ENCODE measurements at regions not wholly inside any gene's neighbourhood (a gene's known extent, or its start where the extent isn't known, plus 50 kb on each side); places are given as distances from the start of the nearest gene placed in this dataset.

GRCh38 chr9:75739884-75740611, 150.4 kb upstream of the PCSK5 start:
- intact Hi-C loops (cut with micrococcal nuclease; ENCODE audit: unreplicated experiment): no loop called here
- H3K4me1 ChIP-seq: no peaks in the 10 kb centered on the region
- H3K4me1 Mint-ChIP-seq (ENCODE audit: low read depth, unreplicated experiment): no peaks in the 10 kb centered on the region
- CTCF ChIA-PET: no interaction called here
- POLR2A ChIA-PET: no interaction called here
- H3K9me3 Mint-ChIP-seq (ENCODE audit: unreplicated experiment): no peaks in the 10 kb centered on the region
- BruUV-seq (replicated peaks): no TSS peak
- no peaks in the 10 kb centered on the region for H3K9me3 ChIP-seq
- no peaks in the 10 kb centered on the region for H3K36me3 Mint-ChIP-seq (ENCODE audit: insufficient read depth, unreplicated experiment)
- H3K4me3 ChIP-seq (ENCODE audit: low read depth, low read length): no peak overlapping the region
- H3K4me3 Mint-ChIP-seq (ENCODE audit: unreplicated experiment): no peak overlapping the region
- no peaks in the 10 kb centered on the region for H3K27me3 Mint-ChIP-seq (ENCODE audit: insufficient read depth, unreplicated experiment)
- no peak for DNase-seq
- TF ChIP-seq, protein P1, sequence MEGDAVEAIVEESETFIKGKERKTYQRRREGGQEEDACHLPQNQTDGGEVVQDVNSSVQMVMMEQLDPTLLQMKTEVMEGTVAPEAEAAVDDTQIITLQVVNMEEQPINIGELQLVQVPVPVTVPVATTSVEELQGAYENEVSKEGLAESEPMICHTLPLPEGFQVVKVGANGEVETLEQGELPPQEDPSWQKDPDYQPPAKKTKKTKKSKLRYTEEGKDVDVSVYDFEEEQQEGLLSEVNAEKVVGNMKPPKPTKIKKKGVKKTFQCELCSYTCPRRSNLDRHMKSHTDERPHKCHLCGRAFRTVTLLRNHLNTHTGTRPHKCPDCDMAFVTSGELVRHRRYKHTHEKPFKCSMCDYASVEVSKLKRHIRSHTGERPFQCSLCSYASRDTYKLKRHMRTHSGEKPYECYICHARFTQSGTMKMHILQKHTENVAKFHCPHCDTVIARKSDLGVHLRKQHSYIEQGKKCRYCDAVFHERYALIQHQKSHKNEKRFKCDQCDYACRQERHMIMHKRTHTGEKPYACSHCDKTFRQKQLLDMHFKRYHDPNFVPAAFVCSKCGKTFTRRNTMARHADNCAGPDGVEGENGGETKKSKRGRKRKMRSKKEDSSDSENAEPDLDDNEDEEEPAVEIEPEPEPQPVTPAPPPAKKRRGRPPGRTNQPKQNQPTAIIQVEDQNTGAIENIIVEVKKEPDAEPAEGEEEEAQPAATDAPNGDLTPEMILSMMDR (IDR thresholded peaks at IDR 0.05; ENCODE audit: insufficient read depth in 1 of 2, low read depth in 1 of 2, low read length in 1 of 2, severe bottlenecking in 1 of 2, unreplicated experiment in 1 of 2): no peak
- H3K36me3 ChIP-seq (ENCODE audit: control insufficient read depth, insufficient read depth, low read length): no peaks in the 10 kb centered on the region
- no peak overlapping the region for H3K27ac Mint-ChIP-seq (ENCODE audit: unreplicated experiment)
- no peaks in the 10 kb centered on the region for H3K27me3 ChIP-seq (replicated peaks; ENCODE audit: control insufficient read depth, insufficient read depth, low read length)

GRCh38 chr9:75743855-75744254, 146.6 kb upstream of the PCSK5 start:
- Mint-ChIP-seq H3K27me3 (ENCODE audit: insufficient read depth, unreplicated experiment) (no peaks in the 10 kb centered on the region), H3K4me3 (ENCODE audit: unreplicated experiment) (no peak overlapping the region), H3K36me3 (ENCODE audit: insufficient read depth, unreplicated experiment) (no peaks in the 10 kb centered on the region), H3K9me3 (ENCODE audit: unreplicated experiment) (no peaks in the 10 kb centered on the region), H3K27ac (ENCODE audit: unreplicated experiment) (no peak overlapping the region), H3K4me1 (ENCODE audit: low read depth, unreplicated experiment) (no peaks in the 10 kb centered on the region)
- no peaks in the 10 kb centered on the region for H3K27me3 ChIP-seq (replicated peaks; ENCODE audit: control insufficient read depth, insufficient read depth, low read length)
- BruUV-seq (replicated peaks): no TSS peak
- intact Hi-C loops (cut with micrococcal nuclease; ENCODE audit: unreplicated experiment): no loop called here
- TF ChIP-seq, protein P1 (IDR thresholded peaks at IDR 0.05; ENCODE audit: insufficient read depth in 1 of 2, low read depth in 1 of 2, low read length in 1 of 2, severe bottlenecking in 1 of 2, unreplicated experiment in 1 of 2): no peak
- POLR2A ChIA-PET: no interaction called here
- no peaks in the 10 kb centered on the region for H3K4me1 ChIP-seq
- no peaks in the 10 kb centered on the region for H3K36me3 ChIP-seq (ENCODE audit: control insufficient read depth, insufficient read depth, low read length)
- H3K4me3 ChIP-seq (ENCODE audit: low read depth, low read length): no peak overlapping the region
- CTCF ChIA-PET: no interaction called here
- no peaks in the 10 kb centered on the region for H3K9me3 ChIP-seq
- no peak for DNase-seq

DNA sequence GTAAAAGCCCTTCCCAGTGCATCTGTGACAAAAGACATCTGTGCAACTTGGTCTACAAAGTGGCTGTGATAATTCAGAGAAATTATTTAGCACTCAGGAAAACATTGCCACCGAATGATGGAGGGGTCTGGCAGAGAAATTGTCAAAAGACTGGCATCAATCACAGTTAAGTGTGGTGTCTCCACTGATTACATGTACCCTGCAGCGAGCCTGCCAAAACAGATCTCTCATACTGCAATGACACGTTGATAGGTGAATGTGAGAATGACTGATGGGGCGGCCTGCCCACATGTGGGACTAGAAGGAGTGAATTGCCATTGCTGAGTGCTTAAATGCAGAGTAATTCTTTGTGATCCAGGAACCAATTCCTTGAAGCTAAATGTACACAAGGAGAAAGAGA, 136.4 kb upstream of the PCSK5 start:
- H3K36me3 Mint-ChIP-seq (ENCODE audit: insufficient read depth, unreplicated experiment): no peaks in the 10 kb centered on the region
- Histone ChIP-seq H3K4me3 (ENCODE audit: low read depth, low read length) (no peak overlapping the region), H3K4me1 (no peaks in the 10 kb centered on the region), H3K9me3 (no peaks in the 10 kb centered on the region), H3K27me3 (replicated peaks; ENCODE audit: control insufficient read depth, insufficient read depth, low read length) (no peaks in the 10 kb centered on the region), H3K36me3 (ENCODE audit: control insufficient read depth, insufficient read depth, low read length) (no peaks in the 10 kb centered on the region)
- H3K27ac Mint-ChIP-seq (ENCODE audit: unreplicated experiment): no peak overlapping the region
- ChIA-PET POLR2A (no interaction called here), CTCF (no interaction called here)
- H3K9me3 Mint-ChIP-seq (ENCODE audit: unreplicated experiment): no peaks in the 10 kb centered on the region
- intact Hi-C loops (cut with micrococcal nuclease; ENCODE audit: unreplicated experiment): no loop called here
- TF ChIP-seq, protein P1 (IDR thresholded peaks at IDR 0.05; ENCODE audit: insufficient read depth in 1 of 2, low read depth in 1 of 2, low read length in 1 of 2, severe bottlenecking in 1 of 2, unreplicated experiment in 1 of 2): no peak
- no peaks in the 10 kb centered on the region for H3K4me1 Mint-ChIP-seq (ENCODE audit: low read depth, unreplicated experiment)
- no TSS peak for BruUV-seq (replicated peaks)
- H3K4me3 Mint-ChIP-seq (ENCODE audit: unreplicated experiment): no peak overlapping the region
- no peaks in the 10 kb centered on the region for H3K27me3 Mint-ChIP-seq (ENCODE audit: insufficient read depth, unreplicated experiment)
- no peak for DNase-seq
